ENCODE measurements at regions not wholly inside any gene's neighbourhood (a gene's known extent, or its start where the extent isn't known, plus 50 kb on each side); places are given as distances from the start of the nearest gene placed in this dataset.

DNA sequence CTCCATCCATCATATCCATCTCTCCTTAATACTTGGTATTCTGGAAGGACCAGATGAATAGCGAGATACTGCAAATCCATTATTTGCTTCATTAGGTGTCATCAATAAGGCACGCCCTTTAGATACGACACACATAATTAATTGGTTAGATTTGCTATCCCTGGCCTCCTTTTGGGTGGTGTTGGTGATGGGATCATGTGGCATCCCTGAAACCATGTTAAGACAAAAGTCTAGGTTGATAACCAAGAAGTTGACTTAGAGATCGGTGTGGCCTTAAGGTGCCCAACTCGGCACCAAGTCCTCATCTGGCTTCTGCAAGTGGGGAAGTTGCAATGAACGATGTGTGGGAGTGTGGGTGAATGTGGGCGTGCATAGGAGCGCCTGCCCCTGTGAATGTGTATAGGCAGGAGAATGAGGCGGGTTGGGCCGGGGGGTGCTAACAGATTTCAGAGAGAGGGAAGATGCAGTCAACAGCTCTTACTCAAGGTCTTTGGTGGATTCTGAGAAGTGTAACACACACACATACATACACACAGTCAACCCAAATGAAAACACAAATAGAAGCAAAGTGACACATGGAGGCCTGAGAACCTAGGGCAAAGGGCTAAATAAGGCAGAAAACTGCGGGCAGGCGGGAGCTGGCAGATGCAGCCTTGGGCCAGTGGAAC lies 415.7 kb upstream of the ESRRG start (continued):
- TF ChIP-seq, protein P1, sequence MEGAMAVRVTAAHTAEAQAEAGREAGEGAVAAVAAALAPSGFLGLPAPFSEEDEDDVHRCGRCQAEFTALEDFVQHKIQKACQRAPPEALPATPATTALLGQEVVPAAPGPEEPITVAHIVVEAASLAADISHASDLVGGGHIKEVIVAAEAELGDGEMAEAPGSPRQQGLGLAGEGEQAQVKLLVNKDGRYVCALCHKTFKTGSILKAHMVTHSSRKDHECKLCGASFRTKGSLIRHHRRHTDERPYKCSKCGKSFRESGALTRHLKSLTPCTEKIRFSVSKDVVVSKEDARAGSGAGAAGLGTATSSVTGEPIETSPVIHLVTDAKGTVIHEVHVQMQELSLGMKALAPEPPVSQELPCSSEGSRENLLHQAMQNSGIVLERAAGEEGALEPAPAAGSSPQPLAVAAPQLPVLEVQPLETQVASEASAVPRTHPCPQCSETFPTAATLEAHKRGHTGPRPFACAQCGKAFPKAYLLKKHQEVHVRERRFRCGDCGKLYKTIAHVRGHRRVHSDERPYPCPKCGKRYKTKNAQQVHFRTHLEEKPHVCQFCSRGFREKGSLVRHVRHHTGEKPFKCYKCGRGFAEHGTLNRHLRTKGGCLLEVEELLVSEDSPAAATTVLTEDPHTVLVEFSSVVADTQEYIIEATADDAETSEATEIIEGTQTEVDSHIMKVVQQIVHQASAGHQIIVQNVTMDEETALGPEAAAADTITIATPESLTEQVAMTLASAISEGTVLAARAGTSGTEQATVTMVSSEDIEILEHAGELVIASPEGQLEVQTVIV (IDR thresholded peaks at IDR 0.05; ENCODE audit: borderline replicate concordance, partially characterized antibody) = no peak
- TF ChIP-seq ZNF217 (IDR thresholded peaks at IDR 0.05) = no peak
- no peak for TF ChIP-seq IKZF1 (conservative IDR thresholded peaks at IDR 0.05)
- TF ChIP-seq DPF2 (IDR thresholded peaks at IDR 0.05) = no peak
- TF ChIP-seq, protein P2, sequence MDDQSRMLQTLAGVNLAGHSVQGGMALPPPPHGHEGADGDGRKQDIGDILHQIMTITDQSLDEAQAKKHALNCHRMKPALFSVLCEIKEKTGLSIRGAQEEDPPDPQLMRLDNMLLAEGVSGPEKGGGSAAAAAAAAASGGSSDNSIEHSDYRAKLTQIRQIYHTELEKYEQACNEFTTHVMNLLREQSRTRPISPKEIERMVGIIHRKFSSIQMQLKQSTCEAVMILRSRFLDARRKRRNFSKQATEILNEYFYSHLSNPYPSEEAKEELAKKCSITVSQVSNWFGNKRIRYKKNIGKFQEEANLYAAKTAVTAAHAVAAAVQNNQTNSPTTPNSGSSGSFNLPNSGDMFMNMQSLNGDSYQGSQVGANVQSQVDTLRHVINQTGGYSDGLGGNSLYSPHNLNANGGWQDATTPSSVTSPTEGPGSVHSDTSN (IDR thresholded peaks at IDR 0.05; ENCODE audit: insufficient replicate concordance, low read depth, low read length) = no peak
- TF ChIP-seq, protein P3, sequence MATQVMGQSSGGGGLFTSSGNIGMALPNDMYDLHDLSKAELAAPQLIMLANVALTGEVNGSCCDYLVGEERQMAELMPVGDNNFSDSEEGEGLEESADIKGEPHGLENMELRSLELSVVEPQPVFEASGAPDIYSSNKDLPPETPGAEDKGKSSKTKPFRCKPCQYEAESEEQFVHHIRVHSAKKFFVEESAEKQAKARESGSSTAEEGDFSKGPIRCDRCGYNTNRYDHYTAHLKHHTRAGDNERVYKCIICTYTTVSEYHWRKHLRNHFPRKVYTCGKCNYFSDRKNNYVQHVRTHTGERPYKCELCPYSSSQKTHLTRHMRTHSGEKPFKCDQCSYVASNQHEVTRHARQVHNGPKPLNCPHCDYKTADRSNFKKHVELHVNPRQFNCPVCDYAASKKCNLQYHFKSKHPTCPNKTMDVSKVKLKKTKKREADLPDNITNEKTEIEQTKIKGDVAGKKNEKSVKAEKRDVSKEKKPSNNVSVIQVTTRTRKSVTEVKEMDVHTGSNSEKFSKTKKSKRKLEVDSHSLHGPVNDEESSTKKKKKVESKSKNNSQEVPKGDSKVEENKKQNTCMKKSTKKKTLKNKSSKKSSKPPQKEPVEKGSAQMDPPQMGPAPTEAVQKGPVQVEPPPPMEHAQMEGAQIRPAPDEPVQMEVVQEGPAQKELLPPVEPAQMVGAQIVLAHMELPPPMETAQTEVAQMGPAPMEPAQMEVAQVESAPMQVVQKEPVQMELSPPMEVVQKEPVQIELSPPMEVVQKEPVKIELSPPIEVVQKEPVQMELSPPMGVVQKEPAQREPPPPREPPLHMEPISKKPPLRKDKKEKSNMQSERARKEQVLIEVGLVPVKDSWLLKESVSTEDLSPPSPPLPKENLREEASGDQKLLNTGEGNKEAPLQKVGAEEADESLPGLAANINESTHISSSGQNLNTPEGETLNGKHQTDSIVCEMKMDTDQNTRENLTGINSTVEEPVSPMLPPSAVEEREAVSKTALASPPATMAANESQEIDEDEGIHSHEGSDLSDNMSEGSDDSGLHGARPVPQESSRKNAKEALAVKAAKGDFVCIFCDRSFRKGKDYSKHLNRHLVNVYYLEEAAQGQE (IDR thresholded peaks at IDR 0.05; ENCODE audit: low read depth, low read length) = no peak
- TF ChIP-seq, protein P4, sequence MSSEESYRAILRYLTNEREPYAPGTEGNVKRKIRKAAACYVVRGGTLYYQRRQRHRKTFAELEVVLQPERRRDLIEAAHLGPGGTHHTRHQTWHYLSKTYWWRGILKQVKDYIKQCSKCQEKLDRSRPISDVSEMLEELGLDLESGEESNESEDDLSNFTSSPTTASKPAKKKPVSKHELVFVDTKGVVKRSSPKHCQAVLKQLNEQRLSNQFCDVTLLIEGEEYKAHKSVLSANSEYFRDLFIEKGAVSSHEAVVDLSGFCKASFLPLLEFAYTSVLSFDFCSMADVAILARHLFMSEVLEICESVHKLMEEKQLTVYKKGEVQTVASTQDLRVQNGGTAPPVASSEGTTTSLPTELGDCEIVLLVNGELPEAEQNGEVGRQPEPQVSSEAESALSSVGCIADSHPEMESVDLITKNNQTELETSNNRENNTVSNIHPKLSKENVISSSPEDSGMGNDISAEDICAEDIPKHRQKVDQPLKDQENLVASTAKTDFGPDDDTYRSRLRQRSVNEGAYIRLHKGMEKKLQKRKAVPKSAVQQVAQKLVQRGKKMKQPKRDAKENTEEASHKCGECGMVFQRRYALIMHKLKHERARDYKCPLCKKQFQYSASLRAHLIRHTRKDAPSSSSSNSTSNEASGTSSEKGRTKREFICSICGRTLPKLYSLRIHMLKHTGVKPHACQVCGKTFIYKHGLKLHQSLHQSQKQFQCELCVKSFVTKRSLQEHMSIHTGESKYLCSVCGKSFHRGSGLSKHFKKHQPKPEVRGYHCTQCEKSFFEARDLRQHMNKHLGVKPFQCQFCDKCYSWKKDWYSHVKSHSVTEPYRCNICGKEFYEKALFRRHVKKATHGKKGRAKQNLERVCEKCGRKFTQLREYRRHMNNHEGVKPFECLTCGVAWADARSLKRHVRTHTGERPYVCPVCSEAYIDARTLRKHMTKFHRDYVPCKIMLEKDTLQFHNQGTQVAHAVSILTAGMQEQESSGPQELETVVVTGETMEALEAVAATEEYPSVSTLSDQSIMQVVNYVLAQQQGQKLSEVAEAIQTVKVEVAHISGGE (CRISPR knock-in tag; IDR thresholded peaks at IDR 0.05) = no peak
- no peak for TF ChIP-seq CEBPB (IDR thresholded peaks at IDR 0.05; ENCODE audit: borderline replicate concordance in 1 of 2, low read depth in 2 of 2, low read length in 2 of 2)
- TF ChIP-seq, protein P5, sequence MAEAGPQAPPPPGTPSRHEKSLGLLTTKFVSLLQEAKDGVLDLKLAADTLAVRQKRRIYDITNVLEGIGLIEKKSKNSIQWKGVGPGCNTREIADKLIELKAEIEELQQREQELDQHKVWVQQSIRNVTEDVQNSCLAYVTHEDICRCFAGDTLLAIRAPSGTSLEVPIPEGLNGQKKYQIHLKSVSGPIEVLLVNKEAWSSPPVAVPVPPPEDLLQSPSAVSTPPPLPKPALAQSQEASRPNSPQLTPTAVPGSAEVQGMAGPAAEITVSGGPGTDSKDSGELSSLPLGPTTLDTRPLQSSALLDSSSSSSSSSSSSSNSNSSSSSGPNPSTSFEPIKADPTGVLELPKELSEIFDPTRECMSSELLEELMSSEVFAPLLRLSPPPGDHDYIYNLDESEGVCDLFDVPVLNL (IDR thresholded peaks at IDR 0.05; ENCODE audit: low read depth, low read length) = no peak
- no peak for TF ChIP-seq NR2F1 (conservative IDR thresholded peaks at IDR 0.05)
- no peak for TF ChIP-seq MEF2B (IDR thresholded peaks at IDR 0.05; ENCODE audit: partially characterized antibody, poor library complexity, severe bottlenecking)

Measured in GM12878 (cell line).